Neural progenitor cell (in vitro differentiated cells): ENCODE measurements at regions not wholly inside any gene's neighbourhood (a gene's known extent, or its start where the extent isn't known, plus 50 kb on each side); places are given as distances from the start of the nearest gene placed in this dataset.
"Not testable (repeated sequence)": the region's sequence is repeated elsewhere in the genome, so short reads cannot be mapped to it uniquely, and the experiment has no call there.

Source experiments
- DNase-seq: peaks from one replicate; pipeline ENCODE4 v3.0.0-alpha.2; 2016; ENCODE audit warnings: low spot score
- H2AFZ ChIP-seq: fragments of 200-600 bp; sonication (generic); replicated peaks from 2 replicates; pipeline ENCODE4 v1.6.1; 2016; ENCODE audit warnings: antibody characterized with exemption
- H3F3A ChIP-seq: fragments of 200-600 bp; sonication (generic); 2 replicates; pipeline ENCODE4 v1.6.1; 2016; ENCODE audit warnings: antibody characterized with exemption, low read depth
- H3K27ac ChIP-seq: fragments of 200-600 bp; sonication (generic); 2 replicates; pipeline ENCODE4 v1.5.1; 2016; ENCODE audit warnings: mild to moderate bottlenecking
- H3K27me3 ChIP-seq: fragments of 200-600 bp; sonication (generic); 2 replicates; pipeline ENCODE4 v1.6.1; 2016; ENCODE audit warnings: mild to moderate bottlenecking, moderate library complexity
- H3K36me3 ChIP-seq: fragments of 200-600 bp; sonication (generic); 2 replicates; pipeline ENCODE4 v1.5.1; 2016
- H3K4me1 ChIP-seq: fragments of 200-600 bp; sonication (generic); 2 replicates; pipeline ENCODE4 v1.6.1; 2016; ENCODE audit warnings: mixed run types
- H3K4me2 ChIP-seq: fragments of 200-600 bp; sonication (generic); 2 replicates; pipeline ENCODE4 v1.6.1; 2016
- H3K4me3 ChIP-seq: fragments of 200-600 bp; sonication (generic); 2 replicates; pipeline ENCODE4 v1.5.1; 2016
- H3K79me2 ChIP-seq: fragments of 200-600 bp; sonication (generic); 2 replicates; pipeline ENCODE4 v1.6.1; 2016; ENCODE audit warnings: low read depth
- H3K9ac ChIP-seq: fragments of 200-600 bp; sonication (generic); 2 replicates; pipeline ENCODE4 v1.6.1; 2016
- H3K9me3 ChIP-seq: fragments of 200-600 bp; sonication (generic); 2 replicates; pipeline ENCODE4 v1.5.1; 2016; ENCODE audit warnings: low read depth
- H4K20me1 ChIP-seq: fragments of 200-600 bp; sonication (generic); 2 replicates; pipeline ENCODE4 v1.6.1; 2016; ENCODE audit warnings: low read depth
- H3K27ac Mint-ChIP-seq: 3 replicates; pipeline ENCODE4 v1.8.0; 2021; ENCODE audit warnings: mixed read lengths
- H3K27me3 Mint-ChIP-seq: 2 replicates; pipeline ENCODE4 v1.8.0; 2022; ENCODE audit warnings: low read depth, mild to moderate bottlenecking, inconsistent platforms, moderate library complexity, mixed read lengths; ENCODE audit not compliant: insufficient read depth
- H3K36me3 Mint-ChIP-seq: 3 replicates; pipeline ENCODE4 v1.8.0; 2021; ENCODE audit warnings: mixed read lengths
- H3K4me1 Mint-ChIP-seq: 3 replicates; pipeline ENCODE4 v1.8.0; 2021; ENCODE audit warnings: mixed read lengths
- H3K4me3 Mint-ChIP-seq: 3 replicates; pipeline ENCODE4 v1.8.0; 2021; ENCODE audit warnings: mild to moderate bottlenecking, moderate library complexity, mixed read lengths
- H3K9me3 Mint-ChIP-seq: 3 replicates; pipeline ENCODE4 v1.8.0; 2020; ENCODE audit warnings: mixed read lengths
- CTCF ChIP-seq: fragments of 200-600 bp; sonication (generic); IDR thresholded peaks from 2 replicates; pipeline ENCODE4 v1.5.1; 2017; ENCODE audit warnings: antibody characterized with exemption, mild to moderate bottlenecking
- EZH2 ChIP-seq: fragments of 200-600 bp; sonication (generic); IDR thresholded peaks from 2 replicates; pipeline ENCODE4 v1.6.1; 2017; ENCODE audit warnings: antibody characterized with exemption, mild to moderate bottlenecking, moderate library complexity
- EZH2phosphoT487 ChIP-seq: fragments of 200-600 bp; sonication (generic); IDR thresholded peaks from 2 replicates; pipeline ENCODE4 v1.6.1; 2017; ENCODE audit warnings: antibody characterized with exemption

GRCh38 chr1:102500758-102501157 is 504.0 kb upstream of the OLFM3 start:
- Mint-ChIP-seq H3K27ac (no peak overlapping the region), H3K27me3 (peaks cover 4% of the 10 kb centered on the region), H3K4me1 (no peaks in the 10 kb centered on the region), H3K9me3 (peaks cover 10% of the 10 kb centered on the region), H3K36me3 (no peaks in the 10 kb centered on the region), H3K4me3 (no peak overlapping the region)
- H2AFZ ChIP-seq = no peak overlapping the region
- H4K20me1 ChIP-seq = no peaks in the 10 kb centered on the region
- no peak for TF ChIP-seq CTCF
- TF ChIP-seq EZH2 = no peak
- no peak for TF ChIP-seq EZH2phosphoT487
- no peak overlapping the region for H3K9ac ChIP-seq
- no peak overlapping the region for H3K4me2 ChIP-seq
- no peaks in the 10 kb centered on the region for H3K9me3 ChIP-seq
- no peak for DNase-seq
- no peaks in the 10 kb centered on the region for H3K4me1 ChIP-seq
- no peaks in the 10 kb centered on the region for H3K27me3 ChIP-seq
- H3K36me3 ChIP-seq = no peaks in the 10 kb centered on the region
- no peak overlapping the region for H3K27ac ChIP-seq
- no peak overlapping the region for H3K4me3 ChIP-seq
- H3K79me2 ChIP-seq = no peaks in the 10 kb centered on the region
- no peaks in the 10 kb centered on the region for H3F3A ChIP-seq

GRCh38 chr1:102498929-102499328 is 502.2 kb upstream of the OLFM3 start:
- Mint-ChIP-seq H3K36me3 (no peaks in the 10 kb centered on the region), H3K4me1 (no peaks in the 10 kb centered on the region), H3K4me3 (no peak overlapping the region), H3K9me3 (peaks cover 10% of the 10 kb centered on the region), H3K27me3 (peaks cover 2% of the 10 kb centered on the region), H3K27ac (no peak overlapping the region)
- H3K79me2 ChIP-seq = no peaks in the 10 kb centered on the region
- H3F3A ChIP-seq = no peaks in the 10 kb centered on the region
- no peak overlapping the region for H3K4me3 ChIP-seq
- no peak for DNase-seq
- H3K27ac ChIP-seq = no peak overlapping the region
- no peaks in the 10 kb centered on the region for H3K36me3 ChIP-seq
- no peaks in the 10 kb centered on the region for H3K4me1 ChIP-seq
- H4K20me1 ChIP-seq = no peaks in the 10 kb centered on the region
- no peaks in the 10 kb centered on the region for H3K9me3 ChIP-seq
- no peak overlapping the region for H2AFZ ChIP-seq
- no peaks in the 10 kb centered on the region for H3K27me3 ChIP-seq
- TF ChIP-seq EZH2phosphoT487 = no peak
- TF ChIP-seq CTCF = no peak
- TF ChIP-seq EZH2 = no peak
- H3K9ac ChIP-seq = no peak overlapping the region
- H3K4me2 ChIP-seq = no peak overlapping the region

GRCh38 chr1:102497810-102498209 is 501.1 kb upstream of the OLFM3 start:
- H3K27ac Mint-ChIP-seq, H3K4me1 ChIP-seq, H3K36me3 Mint-ChIP-seq, H2AFZ ChIP-seq, H3K27me3 ChIP-seq, H3K36me3 ChIP-seq, H3F3A ChIP-seq, H3K9ac ChIP-seq, H4K20me1 ChIP-seq, H3K79me2 ChIP-seq, H3K4me3 ChIP-seq, H3K4me1 Mint-ChIP-seq, H3K27ac ChIP-seq, H3K27me3 Mint-ChIP-seq, H3K4me2 ChIP-seq, H3K4me3 Mint-ChIP-seq, H3K9me3 ChIP-seq: not testable (repeated sequence)
- DNase-seq = peak; percentile 7
- H3K9me3 Mint-ChIP-seq = peaks cover 10% of the 10 kb centered on the region

- no peak overlapping the region for H3K4me3 Mint-ChIP-seq
- Histone ChIP-seq H3K4me1 (no peaks in the 10 kb centered on the region), H3K27ac (no peak overlapping the region), H4K20me1 (no peaks in the 10 kb centered on the region), H3F3A (no peaks in the 10 kb centered on the region), H3K79me2 (no peaks in the 10 kb centered on the region), H3K4me3 (no peak overlapping the region), H3K4me2 (no peak overlapping the region), H3K27me3 (no peaks in the 10 kb centered on the region), H2AFZ (no peak overlapping the region), H3K9ac (no peak overlapping the region), H3K9me3 (no peaks in the 10 kb centered on the region), H3K36me3 (no peaks in the 10 kb centered on the region)
- DNase-seq = no peak
- H3K36me3 Mint-ChIP-seq = no peaks in the 10 kb centered on the region
- no peaks in the 10 kb centered on the region for H3K4me1 Mint-ChIP-seq
- no peak for TF ChIP-seq CTCF
- TF ChIP-seq EZH2 = no peak
- no peak for TF ChIP-seq EZH2phosphoT487
- H3K9me3 Mint-ChIP-seq = no peaks in the 10 kb centered on the region
- no peak overlapping the region for H3K27ac Mint-ChIP-seq
- no peaks in the 10 kb centered on the region for H3K27me3 Mint-ChIP-seq
Observed at GRCh38 chr1:102472520-102472919, 475.8 kb upstream of the OLFM3 start.
